Activated CD4-positive, CD25-positive, alpha-beta regulatory T cell treated with anti-CD3 and anti-CD28 coated beads, Interleukin-2, amount 50 U/mL, for 72 hours (primary cell): ENCODE measurements at regions not wholly inside any gene's neighbourhood (a gene's known extent, or its start where the extent isn't known, plus 50 kb on each side); places are given as distances from the start of the nearest gene placed in this dataset.
"Not testable (repeated sequence)": the region's sequence is repeated elsewhere in the genome, so short reads cannot be mapped to it uniquely, and the experiment has no call there.

Source experiments
- DNase-seq: peaks from one replicate; pipeline ENCODE4 v3.0.0; 2021

- DNase-seq = no peak
Observed at GRCh38 chr6:112522587-112522986, 175.5 kb downstream of the RFPL4B start.

DNA sequence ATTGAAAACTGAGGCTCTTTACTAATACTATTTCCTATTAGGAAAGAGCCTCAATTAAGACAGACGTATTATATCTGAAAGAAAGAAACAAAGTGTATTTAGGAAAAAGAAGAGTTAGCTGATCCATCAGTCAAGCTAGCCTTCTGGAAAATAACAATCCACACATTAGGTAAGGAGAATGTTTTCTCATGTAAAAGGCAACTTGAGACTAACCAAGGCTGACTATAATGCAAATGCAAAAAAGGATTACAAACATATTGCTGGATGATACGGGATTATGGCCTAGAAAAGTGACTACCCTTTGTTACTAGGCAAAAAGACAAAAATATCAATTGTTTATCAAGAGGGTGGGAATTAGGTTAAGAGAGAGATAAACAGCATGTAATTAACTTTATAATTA, 176.9 kb downstream of the RFPL4B start:
- DNase-seq = no peak

DNA sequence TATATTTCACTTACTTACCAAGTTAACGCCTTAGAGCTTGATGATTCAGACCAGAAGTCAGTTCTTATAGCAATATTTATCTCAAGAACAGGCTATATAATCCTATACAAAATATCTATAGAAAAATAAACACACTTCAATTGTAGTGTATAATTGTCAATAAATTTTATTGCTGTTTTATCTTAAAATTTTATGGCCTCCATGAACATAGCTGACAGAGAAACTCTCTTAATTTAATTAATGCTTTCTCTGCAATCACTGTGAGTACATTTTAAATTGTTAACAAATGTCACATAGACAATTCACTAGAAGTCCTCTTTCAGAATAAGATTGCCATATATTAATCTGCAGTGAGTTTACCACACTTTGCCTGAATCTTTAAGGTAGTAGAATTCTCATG, 178.6 kb downstream of the RFPL4B start:
- no peak for DNase-seq

DNA sequence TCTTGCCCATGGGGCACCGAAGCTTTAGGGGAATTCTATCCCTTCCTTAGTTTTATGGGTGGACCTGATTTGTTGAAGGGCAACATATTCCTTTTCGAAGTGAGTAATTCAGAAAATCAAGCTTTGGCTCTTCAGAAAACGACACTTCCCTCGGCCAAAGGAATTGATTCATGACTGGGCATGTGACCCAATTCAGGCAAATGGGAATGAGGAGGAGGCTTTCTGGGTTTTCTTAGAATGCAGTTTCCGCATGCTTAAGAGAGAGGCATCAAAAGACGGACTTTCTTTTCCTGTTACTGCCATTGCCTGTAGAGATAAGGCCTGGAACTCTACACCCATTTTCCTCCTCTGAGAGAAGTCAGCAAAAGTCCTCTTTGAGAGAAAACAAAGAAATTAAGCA, 179.5 kb downstream of the RFPL4B start:
- DNase-seq = no peak

GRCh38 chr6:112528306-112528705, 181.2 kb downstream of the RFPL4B start:
- DNase-seq = not testable (repeated sequence)

DNA sequence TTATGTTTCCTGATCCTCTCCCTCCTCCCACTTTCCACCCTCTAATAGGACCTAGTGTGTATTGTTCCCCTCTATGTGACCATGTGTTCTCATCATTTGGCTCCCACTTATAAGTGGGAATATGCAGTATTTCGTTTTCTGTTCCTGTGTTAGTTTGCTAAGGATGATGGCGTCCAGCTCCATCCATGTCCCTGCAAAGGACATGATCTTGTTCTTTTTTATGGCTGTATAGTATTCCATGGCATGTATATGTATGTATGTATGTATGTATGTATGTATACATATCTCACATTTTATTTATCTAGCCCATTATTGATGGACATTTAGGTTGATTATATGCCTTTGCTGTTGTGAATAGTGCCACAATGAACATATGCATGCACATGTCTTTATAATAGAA, 188.7 kb downstream of the RFPL4B start:
- no peak for DNase-seq

- DNase-seq = no peak
Observed at GRCh38 chr6:112539355-112539754, 192.2 kb downstream of the RFPL4B start.

GRCh38 chr6:112541847-112542246, 194.7 kb downstream of the RFPL4B start:
- DNase-seq = not testable (repeated sequence)

DNA sequence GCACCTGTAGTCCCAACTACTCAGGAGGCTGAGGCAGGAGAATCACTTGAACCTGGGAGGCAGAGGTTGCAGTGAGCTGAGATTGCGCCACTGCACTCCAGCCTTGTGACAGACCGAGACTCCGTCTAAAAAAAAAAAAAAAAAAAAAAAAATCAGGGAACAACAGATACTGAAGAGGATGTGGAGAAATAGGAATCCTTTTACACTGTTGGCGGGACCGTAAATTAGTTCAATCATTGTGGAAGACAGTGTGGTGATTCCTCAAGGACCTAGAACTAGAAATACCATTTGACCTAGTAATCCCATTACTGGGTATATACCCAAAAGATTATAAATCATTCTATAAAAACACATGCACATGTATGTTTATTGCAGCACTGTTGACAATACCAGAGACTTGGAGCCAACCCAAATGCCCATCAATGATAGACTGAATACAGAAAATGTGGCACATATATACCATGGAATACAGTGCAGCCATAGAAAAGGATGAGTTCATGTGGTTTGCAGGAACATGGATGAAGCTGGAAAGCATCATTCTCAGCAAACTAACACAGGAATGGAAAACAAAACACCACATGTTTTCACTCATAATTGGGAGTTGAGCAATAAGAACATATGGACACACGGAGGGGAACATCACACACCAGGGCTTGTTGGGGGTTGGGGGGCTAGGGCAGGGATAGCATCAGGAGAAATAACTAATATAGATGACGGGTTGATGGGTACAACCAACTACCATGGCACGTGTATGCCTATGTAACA, 200.4 kb downstream of the RFPL4B start:
- not testable (repeated sequence) for DNase-seq

DNA sequence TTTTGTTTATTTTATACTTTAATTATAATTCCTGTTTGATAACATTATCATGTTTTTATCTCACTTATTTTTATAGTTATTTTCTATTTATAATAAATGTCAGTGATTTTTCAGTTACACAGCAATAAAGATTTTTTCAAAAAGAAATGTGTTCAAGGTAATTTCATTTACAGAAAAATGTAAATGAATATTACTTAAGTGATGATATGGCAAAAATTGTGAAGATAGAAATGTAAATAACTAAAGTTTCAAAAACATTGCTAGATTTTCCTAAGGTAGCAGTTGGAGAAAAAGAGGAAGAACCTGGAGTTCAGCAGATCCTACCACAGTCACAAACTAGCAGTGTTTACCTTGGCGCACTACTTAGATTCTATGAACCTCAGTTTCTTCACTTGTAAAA, 202.6 kb downstream of the RFPL4B start:
- DNase-seq = no peak

DNA sequence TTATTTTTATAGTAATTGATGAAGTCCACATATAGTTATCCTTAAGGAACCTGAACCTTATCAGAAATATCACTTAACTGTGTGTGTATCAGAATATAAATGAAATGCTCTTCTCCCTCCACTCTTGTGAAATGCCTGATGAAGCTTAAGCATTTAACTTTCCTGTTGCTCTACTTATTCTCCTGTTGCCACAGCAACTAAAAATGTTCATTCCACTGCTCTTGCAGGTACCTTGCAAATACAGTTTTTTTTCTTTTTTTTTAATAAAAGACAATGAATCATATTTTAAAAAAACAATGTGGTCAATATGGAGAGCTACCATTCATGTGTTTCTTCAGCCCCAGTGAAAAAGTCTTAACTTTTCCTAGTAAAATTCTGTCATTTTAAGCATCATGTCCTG, 210.3 kb downstream of the RFPL4B start:
- no peak for DNase-seq

DNA sequence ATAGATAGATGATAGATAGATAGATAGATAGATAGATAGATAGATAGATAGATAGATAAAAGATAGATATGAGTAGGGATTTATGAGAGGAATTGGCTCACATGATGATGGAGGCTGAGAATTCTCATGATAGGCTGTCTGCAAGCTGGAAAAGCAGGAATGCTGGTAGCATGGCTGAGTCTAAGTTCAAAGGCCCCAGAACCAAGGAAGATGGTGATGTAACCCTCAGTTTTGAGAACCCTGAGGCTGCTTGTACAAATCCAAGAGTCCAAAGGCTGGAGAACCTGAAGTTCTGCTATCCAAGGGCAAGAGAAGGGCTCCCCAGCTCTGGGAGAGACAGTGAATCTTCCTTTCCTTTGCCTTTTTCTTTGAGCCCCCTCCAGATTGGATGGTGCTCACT, 210.8 kb downstream of the RFPL4B start:
- no peak for DNase-seq

- DNase-seq = no peak
Observed at GRCh38 chr6:112560651-112561050, 213.5 kb downstream of the RFPL4B start.

GRCh38 chr6:112562301-112563231, 215.4 kb downstream of the RFPL4B start:
- no peak for DNase-seq

DNA sequence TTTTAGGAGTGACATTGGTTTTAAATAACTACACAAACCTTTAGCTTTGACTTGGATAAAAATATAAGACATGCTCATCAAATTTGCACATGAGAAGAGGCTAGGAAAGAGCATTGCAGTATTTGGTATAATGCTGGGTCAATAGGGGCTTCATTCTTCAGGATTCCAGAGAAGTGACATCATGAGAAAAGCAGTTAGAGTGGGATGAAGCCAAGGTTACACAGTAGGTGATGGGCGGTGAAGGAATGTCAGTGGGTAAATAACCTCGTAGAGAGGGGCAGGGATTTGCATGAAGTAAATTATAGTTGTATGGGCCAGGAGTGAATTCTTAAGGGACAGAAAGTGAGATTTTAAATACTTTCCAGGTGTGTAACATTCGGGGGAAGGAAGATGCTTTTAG, 216.2 kb downstream of the RFPL4B start:
- DNase-seq = no peak

- DNase-seq = no peak
Observed at GRCh38 chr6:112568066-112568465, 220.9 kb downstream of the RFPL4B start.

GRCh38 chr6:112571488-112572270, 224.5 kb downstream of the RFPL4B start:
- no peak for DNase-seq

DNA sequence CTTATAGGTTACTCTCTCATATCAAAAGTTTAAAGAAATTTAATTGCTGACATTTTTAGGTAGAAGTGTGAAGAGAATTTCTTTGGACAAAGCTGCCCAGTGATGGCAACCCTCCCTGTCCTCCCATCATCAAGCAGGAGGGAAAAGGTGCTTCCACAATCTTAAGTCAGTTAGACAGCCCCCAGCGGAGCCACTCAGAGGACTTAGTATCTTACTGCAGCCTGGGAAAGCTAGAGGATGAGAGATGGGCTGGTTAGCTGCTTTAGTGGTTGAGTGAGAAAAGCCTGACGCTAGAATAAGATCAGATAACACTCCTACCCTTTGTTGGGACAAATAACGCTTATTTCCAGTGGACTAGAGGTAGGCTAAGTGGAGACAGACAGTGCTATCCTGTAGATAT, 227.1 kb downstream of the RFPL4B start:
- no peak for DNase-seq

DNA sequence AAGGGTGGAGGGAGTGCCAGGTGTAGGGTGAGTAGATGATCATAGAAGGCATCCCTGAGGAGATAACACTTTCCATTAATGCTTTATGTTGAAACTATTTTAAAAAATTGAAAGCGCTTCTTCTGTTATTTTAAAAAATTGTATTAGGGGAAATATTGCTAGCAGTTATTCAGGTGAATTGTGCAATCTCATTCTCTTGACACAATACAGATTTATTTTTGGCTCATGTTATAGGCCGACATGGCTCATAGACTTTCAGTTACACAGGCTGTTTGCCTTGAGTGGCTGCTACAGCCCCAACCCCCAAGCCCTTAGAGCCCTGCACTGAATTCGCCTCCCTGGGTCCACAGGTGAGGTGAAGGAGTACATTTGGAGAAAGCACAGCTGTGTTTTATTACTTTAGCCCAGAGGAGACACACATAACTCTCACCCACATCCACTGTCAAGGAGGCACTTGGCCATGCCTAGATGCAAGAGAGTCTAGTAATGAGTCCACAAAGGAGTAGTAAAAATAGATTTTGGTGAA, 228.2 kb downstream of the RFPL4B start:
- DNase-seq = no peak

GRCh38 chr6:112576423-112576822, 229.3 kb downstream of the RFPL4B start:
- DNase-seq = no peak

DNA sequence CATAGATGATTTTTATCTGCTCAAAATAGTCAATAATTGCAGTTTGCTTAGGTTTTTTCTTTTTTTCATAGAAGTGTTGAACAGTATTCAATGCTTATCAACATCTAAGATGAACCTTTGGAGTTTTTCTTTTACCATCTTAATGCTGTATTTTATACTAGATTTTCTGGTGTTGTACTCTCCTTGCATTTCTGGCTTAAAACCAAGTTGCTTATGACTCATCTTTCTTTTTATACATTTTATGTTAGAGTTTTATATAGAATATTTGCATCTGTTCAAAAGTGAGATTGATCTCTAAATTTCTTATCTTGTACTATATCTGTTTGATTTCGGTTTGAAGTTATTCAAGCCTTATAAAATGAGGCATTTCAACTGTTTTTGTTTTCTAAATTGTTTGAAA, 232.5 kb downstream of the RFPL4B start:
- DNase-seq = no peak

DNA sequence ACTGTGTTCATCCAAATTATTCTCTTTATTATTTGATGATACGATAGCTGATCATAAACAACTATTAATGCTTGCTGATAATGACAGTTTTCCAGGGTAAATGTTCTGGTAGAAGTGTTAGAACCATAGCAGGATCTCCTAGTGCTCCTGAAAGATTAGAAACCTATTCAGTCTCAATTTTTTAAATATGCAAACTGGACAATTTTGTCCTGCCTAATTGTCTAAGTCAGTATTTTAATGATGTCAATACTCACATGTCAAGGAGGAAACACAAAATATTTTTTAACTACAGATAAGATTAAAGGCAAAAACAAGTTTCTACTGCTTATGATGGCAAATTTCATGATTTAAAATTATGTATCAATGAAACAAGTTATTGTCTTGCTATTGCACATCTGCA, 233.9 kb downstream of the RFPL4B start:
- no peak for DNase-seq

DNA sequence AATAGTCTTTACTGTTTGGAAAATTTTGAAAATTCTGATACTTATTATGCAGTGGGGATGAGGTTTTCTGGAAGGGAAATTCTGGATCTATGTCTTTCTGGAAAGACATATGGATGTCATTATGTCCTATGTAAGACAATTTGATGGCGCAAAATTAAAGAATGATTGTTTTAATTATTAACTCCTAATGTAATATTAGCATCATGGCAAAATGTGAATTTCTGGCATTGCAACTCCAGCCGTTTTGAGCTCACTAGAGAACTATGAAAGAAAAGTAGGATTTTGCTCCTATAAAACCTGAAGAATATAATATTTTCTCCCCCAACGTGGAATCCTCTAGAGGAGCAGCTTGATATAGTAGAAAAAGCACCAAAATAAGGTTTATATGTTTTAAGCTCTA, 243.2 kb downstream of the RFPL4B start:
- no peak for DNase-seq
